ENCODE measurements at regions not wholly inside any gene's neighbourhood (a gene's known extent, or its start where the extent isn't known, plus 50 kb on each side); places are given as distances from the start of the nearest gene placed in this dataset.

DNA sequence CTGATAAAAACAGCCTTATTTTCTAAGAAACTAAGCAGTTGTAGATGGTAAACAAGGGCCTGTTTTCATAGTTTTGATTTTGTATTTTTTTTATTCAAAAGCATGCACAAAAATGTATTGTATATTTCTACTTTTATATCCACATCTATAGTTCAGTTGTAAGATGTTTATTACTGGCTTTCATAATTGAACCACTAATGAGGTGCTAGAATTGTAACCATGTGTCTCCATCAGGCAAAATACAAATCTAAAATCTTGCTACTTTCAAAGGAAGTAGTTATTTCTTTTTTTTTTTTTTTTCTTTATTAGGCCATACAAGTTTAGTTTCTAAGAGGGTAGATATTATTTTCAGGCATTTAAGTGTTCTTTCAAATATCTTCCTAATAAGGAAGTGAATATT, 1755.0 kb downstream of the MAT2B start:
- no peak for DNase-seq

DNA sequence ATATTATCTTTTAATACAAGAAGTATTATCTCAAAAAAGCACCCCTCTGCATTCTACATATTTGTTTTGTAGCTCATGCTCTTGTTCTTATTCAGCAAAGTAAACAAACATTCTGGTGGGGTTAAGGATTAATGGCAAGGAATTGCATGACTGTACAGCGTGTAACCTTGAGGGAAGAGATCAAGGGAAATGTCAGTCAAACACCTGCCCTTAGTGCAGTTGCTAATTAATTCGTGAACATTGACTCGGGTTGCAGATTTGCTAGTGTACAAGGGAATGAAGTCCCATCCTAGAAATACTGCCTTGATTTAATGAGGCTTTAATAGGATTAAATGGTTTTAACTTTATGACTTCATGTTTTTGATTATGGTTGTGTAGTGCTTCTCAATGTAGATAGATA, 1758.1 kb downstream of the MAT2B start:
- no peak for DNase-seq

- no peak for DNase-seq
Observed at GRCh38 chr5:165266939-165267338, 1761.5 kb downstream of the MAT2B start.

- DNase-seq: no peak
Observed at GRCh38 chr5:165272436-165272835, 1767.0 kb downstream of the MAT2B start.

DNA sequence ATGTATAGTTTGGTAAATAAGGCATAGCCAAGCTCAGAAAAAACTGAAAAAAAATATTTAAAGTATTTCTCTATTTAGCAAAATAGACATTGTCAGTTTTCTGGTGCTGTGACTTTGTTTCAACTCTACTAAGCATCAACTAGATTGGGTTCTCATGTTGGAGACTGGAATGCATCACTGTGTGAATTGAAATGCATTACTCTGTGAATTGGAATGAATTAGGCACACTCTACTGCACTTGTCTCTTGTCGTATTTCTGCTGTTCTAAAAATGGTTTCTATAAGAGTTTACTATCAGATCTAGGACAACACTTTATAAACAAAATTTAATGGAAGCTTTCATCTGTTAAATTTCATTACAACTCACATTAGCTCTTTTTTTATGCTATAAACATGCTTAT, 1772.2 kb downstream of the MAT2B start:
- no peak for DNase-seq

DNA sequence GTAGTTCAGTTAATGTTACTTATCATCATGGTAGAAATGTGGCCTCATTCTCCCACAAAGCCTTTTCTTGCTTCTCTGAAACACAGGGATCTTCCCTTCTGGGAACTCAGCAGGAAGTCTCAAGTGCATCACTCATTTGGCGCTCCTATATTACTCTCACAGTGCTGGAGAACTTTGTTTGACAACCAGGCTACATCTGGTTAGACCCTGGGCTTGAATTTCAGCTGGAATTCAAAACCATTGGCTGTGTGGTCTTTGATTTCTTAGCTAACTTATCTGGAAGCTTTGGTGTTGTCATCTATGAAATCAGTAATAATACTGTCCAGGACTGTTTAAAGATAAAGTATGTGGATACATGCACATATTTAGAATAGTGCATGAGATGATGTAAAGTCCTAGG, 1777.1 kb downstream of the MAT2B start:
- DNase-seq: no peak

DNA sequence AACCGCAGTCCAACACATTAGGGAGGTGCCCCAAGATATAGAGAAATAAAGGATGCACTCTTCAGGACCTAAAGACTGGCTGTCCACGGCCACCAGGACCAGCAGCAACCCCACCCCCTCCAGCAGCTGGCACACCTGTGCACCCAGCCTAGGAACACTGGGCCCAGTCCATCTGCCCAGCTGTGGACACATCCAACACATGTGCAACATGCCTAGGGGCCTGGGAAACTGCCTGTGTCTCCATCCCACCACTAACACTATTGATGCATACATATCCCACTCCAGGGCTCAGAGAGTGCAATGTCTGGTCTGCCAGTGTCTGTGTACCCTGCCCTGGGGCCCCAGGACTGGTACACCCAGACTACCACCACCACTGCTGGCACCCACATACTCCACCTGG, 1781.3 kb downstream of the MAT2B start:
- no peak for DNase-seq

- DNase-seq: no peak
Observed at GRCh38 chr5:165290535-165290934, 1785.1 kb downstream of the MAT2B start.

DNA sequence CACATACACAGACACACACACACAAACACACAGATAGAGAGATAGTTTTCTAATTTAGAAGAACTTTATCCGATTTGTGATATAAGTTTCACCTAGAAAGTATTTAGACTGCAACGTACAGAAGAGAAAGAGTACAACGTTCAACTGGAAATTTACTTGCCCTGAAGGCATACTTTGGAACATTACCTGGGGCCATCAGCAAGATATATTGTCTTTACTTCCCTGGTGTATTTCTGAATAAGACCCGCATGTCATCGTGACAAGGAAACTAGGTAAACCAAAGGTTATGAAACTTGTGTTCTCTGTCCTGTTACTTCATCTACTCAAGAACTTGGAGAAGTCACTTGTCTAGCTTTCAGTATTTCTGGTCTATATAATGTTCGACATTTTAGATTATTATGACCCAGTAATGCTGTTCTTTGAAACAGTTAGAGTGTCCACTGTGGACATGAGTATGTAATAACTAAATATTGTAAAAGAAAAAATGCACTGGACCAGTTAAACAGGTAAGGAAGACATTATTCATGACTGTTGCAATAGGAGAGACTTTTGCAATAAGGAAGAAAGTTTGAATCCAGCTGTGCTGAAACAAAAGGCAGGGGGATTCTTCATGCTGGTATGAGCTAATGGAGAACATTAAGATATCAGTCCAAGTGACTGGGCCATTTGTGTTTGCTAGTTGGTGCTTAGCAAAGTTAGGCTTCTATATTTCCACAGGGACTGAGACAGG, 1791.1 kb downstream of the MAT2B start:
- DNase-seq: no peak

GRCh38 chr5:165304193-165304827, 1798.9 kb downstream of the MAT2B start:
- no peak for DNase-seq

DNA sequence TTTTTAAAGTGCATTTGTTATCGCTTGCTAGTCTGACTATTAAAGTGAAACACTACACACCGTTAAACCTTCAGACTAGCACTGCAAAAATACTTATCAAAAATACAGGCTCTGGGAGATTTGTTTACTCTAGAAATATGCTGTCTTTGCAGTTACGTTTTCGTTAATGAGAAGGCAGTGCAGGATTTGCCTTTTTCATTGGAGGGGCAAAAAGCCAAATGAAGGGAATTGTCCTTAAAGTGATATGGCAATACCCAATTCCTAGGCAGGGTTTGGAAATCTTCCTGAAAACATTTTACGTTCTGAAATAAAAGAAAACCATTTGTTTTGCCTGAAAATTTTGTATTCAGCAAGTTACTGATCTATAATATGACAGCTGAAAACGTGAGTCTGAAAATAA, 1800.2 kb downstream of the MAT2B start:
- DNase-seq: no peak

GRCh38 chr5:165309446-165309845, 1804.0 kb downstream of the MAT2B start:
- DNase-seq: no peak

DNA sequence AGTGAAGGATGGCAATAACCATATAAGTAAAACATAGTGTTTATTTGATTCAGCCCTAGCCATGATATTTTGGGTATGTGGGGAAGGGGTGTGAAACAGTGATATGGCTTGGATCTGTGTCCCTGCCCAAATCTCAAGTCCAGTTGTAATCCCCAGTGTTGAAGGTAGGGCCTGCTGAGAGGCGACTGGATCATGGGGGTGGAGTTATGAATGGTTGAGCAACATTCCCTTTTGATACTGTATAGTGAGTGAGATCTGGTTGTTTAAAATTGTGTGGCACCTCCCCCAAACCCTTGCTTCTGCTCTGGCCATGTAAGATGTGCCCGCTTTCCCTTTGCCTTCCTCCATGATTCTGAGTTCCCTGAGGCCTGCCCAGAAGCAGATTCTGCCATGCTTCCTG, 1804.6 kb downstream of the MAT2B start:
- no peak for DNase-seq

- DNase-seq: no peak
Observed at GRCh38 chr5:165321912-165322311, 1816.5 kb downstream of the MAT2B start.

DNA sequence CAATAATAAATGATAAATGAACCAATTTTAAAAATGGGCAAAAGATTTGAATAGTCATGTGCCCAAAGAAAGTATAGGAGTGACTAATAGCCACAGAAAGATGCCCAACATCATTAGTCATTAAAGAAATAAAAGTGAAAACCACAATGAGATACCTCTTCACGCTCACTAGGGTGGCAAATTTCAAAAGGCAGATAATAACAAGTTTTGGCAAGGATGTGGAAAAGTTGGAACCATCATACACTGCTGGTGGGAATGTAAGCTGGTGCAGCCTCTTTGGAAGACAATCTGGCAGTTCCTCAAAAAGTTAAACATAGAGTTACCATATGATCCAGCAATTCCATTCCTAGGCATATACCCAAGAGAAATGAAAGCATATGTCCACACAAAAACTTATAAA, 1819.8 kb downstream of the MAT2B start:
- DNase-seq: peak; percentile 96

DNA sequence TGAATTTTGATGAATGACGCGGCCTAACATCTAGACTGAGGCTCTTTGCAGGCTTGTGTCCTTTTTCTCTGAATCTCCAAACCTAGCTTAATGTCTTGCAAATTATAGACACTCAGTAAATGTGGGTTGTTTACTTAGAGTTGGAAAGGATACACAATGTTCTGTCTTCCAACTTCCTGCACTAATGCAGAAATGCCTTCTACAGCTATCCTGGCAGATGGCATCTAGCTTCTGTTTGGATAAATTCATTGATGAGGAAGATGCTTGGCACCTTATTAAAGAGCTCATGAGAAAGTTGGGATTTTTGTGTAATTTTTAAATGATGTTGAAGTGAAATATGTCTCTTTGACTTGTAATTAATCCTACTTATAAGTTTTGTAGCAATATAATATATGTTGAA, 1822.2 kb downstream of the MAT2B start:
- peak; percentile 84 for DNase-seq

- DNase-seq: no peak
Observed at GRCh38 chr5:165328846-165329245, 1823.4 kb downstream of the MAT2B start.

DNA sequence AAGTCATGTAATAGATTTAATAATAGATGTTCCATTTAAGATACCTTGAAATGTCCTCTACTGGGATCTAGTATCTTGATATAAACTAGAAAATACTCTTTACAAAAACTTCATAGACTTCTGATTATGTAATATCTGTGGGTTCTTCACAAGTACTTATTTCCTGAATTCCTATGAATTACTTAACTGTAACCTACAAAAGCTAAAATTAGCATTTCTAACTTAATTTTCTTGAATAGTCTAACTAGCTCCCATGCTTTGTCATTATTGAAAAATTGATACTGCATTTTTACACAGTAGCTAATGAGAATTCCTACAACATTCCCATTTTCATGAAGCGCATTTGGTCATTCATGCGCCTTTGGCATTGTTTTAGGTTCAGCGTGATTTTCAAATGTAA, 1828.2 kb downstream of the MAT2B start:
- DNase-seq: no peak

DNA sequence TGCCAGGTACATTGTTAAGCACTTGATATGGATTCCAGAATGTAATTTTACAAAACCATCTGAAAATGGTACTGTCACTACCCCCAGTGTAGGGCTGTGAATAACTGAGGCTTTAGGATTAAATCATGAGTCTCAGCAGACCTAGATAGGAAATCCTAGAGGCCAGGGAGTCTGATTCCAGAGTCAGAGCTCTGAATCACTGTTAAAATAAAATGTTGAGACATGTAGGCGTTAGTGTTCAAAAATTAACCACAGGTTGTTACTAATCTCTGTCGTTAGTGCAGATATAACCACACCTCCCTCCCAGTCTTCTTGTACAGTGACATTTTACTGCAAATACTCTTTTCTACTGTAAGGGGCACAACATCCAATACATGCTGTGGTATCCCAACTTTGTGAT, 1828.8 kb downstream of the MAT2B start:
- no peak for DNase-seq

GRCh38 chr5:165349735-165350134, 1844.3 kb downstream of the MAT2B start:
- DNase-seq: no peak

DNA sequence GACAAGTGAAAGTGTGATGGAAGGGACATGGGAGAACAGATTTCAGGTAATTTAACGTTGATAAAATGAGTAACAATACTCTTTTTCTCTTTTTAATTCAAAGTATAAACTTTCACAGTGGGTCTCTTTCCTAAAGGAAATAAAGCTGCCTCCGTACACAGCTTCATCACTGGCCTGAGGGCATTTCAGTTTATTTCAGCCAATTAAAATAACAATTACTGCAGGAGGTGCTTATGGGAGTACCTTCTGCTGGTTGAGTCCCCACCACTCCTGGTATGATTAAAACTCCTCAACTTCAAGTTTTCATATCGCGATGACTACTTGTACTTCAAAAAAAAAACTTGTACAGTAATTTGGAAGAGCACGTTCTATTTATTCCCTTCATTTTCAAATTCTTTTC, 1845.9 kb downstream of the MAT2B start:
- no peak for DNase-seq

DNA sequence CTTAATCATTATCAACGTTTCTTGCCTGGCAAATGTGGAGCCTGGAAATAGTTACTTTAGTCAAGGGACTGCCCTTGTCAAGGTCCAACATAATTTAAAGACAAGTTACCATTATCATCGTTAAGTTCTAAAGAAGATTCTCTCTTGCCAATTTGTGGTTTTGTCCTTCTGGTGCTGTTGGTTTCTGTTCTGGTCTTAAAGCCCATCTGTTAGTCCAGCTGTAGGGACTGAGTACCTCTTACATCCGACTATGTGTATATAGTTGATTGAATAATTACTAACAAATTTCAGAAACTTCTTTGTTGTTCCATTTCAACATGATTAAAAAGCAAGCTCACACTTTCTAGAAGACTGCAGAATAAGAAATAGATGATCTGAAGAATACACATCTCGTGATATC, 1854.9 kb downstream of the MAT2B start:
- DNase-seq: peak; percentile 10

DNA sequence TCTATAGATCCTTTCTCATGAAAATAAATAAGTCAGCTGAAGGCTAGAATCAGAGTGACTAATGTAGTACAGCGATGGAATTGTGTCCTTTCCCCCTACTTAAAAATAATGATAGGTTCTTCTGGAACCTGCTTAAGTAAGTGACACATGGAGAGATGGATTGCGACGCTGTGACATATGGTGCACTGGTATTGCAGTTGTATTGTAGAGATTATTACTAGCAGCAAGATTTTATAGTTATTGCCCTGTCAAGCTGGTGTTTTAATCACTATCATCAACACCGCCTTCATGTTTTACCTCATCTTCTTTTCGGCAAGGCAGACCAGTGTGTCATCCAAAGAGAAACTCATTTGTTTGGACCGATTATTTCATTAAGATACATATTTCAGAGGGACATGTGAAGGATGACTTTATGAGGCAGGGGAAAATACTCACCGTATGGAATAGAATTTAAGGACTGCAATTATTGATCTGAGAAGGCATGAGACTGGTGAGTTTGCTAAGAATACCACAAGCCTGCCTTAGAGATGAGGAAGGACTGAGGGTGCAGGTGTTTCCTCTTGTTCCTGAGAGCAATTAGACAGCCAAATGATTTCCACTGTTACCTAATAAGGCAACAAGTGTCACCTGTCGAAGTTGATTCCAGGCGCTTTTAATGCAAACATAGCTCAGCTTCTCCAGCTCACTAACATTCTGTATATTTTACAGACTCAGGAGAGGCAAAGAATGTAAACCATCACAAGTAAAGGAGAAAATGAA, 1855.5 kb downstream of the MAT2B start:
- DNase-seq: peak; percentile 19

GRCh38 chr5:165370233-165370632, 1864.8 kb downstream of the MAT2B start:
- no peak for DNase-seq
